Small intestine (tissue), 7 donors: ENCODE measurements at regions not wholly inside any gene's neighbourhood (a gene's known extent, or its start where the extent isn't known, plus 50 kb on each side); places are given as distances from the start of the nearest gene placed in this dataset.

Source experiments
- DNase-seq, 2 donors: peaks; one replicate each; pipeline versions ENCODE4 v3.0.0 to v3.0.0-alpha.2; 2013
- FAIRE-seq: peaks from 2 replicates; lab custom pipeline; 2012; peaks lifted over from hg19 to GRCh38; lab: Jason Lieb, UNC
- H3K27ac ChIP-seq, 3 donors: one replicate each; pipeline ENCODE4 v1.5.1; 2013; ENCODE audit warnings: low read length in 2 of 3, mild to moderate bottlenecking in 2 of 3, control low read depth in 1 of 3, inconsistent platforms in 1 of 3, low read depth in 1 of 3, moderate library complexity in 1 of 3
- H3K27me3 ChIP-seq, 3 donors: one replicate each; pipeline ENCODE4 v1.6.1; 2013; ENCODE audit warnings: low read length in 3 of 3, inconsistent platforms in 1 of 3; ENCODE audit not compliant: control insufficient read depth in 3 of 3, insufficient read depth in 3 of 3
- H3K36me3 ChIP-seq, 3 donors: one replicate each; pipeline ENCODE4 v1.6.1; 2013; ENCODE audit warnings: low read length in 3 of 3, inconsistent platforms in 1 of 3, low read depth in 1 of 3, mild to moderate bottlenecking in 1 of 3, moderate library complexity in 1 of 3; ENCODE audit not compliant: control insufficient read depth in 3 of 3, insufficient read depth in 2 of 3
- H3K4me1 ChIP-seq, 3 donors: one replicate each; pipeline ENCODE4 v1.6.1; 2013; ENCODE audit warnings: low read length in 2 of 3, inconsistent platforms in 1 of 3, low read depth in 1 of 3, mild to moderate bottlenecking in 1 of 3, moderate library complexity in 1 of 3; ENCODE audit not compliant: control insufficient read depth in 3 of 3, insufficient read depth in 2 of 3
- H3K4me3 ChIP-seq, 3 donors: one replicate each; pipeline ENCODE4 v1.5.1; 2013; ENCODE audit warnings: low read length in 3 of 3, control low read depth in 1 of 3, inconsistent platforms in 1 of 3, low read depth in 1 of 3, mild to moderate bottlenecking in 1 of 3, moderate library complexity in 1 of 3
- H3K9me3 ChIP-seq, 2 donors: one replicate each; pipeline ENCODE4 v1.6.1; 2013; ENCODE audit warnings: low read depth in 1 of 2, low read length in 1 of 2; ENCODE audit not compliant: control insufficient read depth in 2 of 2, insufficient read depth in 1 of 2
- WGBS, 3 donors: extraction: QIAGEN DNeasy Blood & Tissue Kit; methylation state at CpG; one replicate each; pipeline ENCODE4 v1.1.7; 2013; 5-methylcytosine and 5-hydroxymethylcytosine counted together
- donor health status: healthy with polysubstance abuse.
- donor health status: control.
- donor health status: control.
- donor health status: Bipolar disorder and iron deficiency.
- donor health status: healthy.

DNA sequence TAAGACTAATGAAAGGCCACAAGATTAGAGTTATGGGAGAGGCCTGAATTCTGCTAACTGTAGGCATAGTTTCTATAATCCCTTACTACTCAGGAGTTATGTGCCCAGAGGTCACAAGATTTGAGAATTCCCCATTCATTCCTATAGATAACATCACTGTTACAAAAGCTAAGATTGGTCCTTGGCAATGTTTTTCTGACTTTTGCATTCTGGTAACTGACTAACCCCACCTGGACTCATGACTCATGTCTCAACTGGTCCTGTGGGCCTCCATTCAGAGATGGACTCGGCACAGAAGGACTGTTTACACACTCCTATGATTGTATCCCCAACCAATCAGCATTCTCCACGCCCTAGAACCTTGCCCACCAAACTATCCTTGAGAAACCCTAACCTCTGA, 249.0 kb upstream of the ZP4 start:
- FAIRE-seq (no peak), DNase-seq (no peak)
- Histone ChIP-seq H3K4me1 (no peaks in the 10 kb centered on the region), H3K27ac (no peak overlapping the region), H3K36me3 (no peaks in the 10 kb centered on the region), H3K9me3 (no peaks in the 10 kb centered on the region), H3K27me3 (no peaks in the 10 kb centered on the region), H3K4me3 (no peak overlapping the region)
- 0 to 18% (median 7%) methylated on average over 2 of the region's 2 CpGs for WGBS, 3 donors

DNA sequence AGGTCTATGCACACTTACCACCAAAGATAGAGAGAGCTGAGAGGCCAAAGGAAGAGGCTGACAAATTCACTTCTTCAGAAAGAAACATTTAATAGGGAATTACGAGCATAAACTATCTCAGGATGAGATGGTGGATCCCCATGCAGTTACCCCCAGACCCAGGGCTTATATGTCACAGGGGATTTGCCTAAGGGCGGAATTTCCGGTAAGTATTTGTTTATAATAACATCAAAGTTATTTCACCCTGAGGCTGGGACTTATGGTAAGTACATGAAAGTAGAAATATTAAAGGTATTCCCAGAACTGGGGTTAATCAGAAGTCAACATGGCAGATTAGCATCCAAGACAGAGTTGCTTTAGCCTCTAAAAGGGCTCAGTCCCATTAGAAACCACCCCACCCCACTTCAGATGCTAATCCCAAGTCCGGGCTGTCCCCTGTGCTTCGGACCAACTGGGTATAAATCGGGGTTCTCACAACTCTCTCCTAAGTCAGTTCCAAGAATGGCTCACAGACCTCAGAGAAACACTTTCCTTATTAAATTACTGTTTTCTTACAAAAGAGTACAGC, 247.4 kb upstream of the ZP4 start:
- no peaks in the 10 kb centered on the region for H3K9me3 ChIP-seq
- no peak overlapping the region for H3K27ac ChIP-seq
- no peaks in the 10 kb centered on the region for H3K27me3 ChIP-seq
- no peaks in the 10 kb centered on the region for H3K36me3 ChIP-seq
- H3K4me3 ChIP-seq: no peak overlapping the region
- FAIRE-seq (no peak), DNase-seq (no peak)
- 81 to 85% (median 84%) methylated on average over 6 of the region's 6 CpGs for WGBS, 3 donors
- H3K4me1 ChIP-seq: no peaks in the 10 kb centered on the region

DNA sequence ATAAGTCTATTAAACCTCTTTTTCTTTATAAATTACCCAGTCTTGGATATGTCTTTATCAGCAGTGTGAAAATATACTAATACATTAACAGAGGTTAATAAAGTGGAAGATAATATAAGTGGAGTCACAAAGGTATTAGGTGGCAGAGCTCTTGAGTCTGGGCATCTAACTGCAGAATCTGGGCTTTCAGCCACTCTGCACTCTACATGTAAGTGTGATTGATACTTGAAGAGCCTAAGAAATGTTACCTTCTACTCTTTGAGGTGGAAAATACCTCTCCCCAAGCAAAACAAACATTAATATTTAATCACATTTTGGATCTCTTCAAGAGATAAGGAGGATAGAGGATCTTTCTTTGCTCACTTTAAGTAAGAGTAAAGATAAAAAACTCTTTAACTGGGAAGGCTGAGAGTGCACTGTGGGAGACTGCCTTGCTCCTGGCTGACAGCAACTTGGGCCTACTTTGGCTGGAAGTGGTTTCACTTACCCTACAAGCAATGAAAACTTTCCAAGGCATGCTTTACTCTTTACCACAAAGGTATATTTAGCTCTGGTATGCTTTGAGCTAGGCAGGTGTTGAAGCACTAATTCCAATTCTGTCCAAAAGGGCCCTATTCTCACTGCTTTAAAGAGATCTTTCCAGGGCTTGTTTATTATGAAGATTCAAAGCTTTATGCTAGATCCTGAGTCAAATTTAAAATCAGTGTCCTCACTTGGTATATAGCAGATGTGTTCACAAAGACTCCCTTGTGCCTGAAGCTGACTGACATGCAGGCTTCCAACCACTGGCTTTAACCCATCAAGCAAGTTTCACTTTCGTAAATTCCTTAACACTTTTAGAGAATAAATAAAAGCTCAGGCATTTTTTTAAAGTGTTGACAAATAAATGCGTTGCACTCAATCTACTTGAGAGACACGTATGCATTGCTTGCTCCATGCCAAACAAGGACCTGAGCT, 245.3 kb upstream of the ZP4 start:
- FAIRE-seq: no peak

DNA sequence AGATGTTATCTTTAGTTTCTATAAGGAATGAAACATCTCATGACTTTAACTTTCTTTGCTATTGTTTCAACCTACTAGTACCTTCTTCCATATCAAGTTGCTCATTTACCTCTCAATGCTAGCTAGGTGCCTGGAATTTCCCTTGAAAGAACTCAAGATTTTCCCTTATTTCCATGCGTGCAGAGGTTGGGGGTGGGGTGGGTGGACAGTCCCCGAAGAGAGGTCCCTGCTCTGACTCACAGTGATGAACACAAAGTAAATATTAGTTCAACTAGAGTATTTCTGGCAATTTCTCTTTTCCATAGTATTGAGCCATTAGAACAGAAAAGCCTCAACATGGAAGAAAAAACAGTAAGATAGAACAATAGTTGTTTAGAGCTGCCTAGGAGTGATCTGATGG, 239.0 kb upstream of the ZP4 start:
- Histone ChIP-seq H3K9me3 (no peaks in the 10 kb centered on the region), H3K27me3 (no peaks in the 10 kb centered on the region), H3K4me1 (no peaks in the 10 kb centered on the region), H3K4me3 (no peak overlapping the region), H3K27ac (no peak overlapping the region), H3K36me3 (no peaks in the 10 kb centered on the region)
- DNase-seq (no peak), FAIRE-seq (no peak)
- WGBS, 3 donors: 44 to 48% (median 47%) methylated on average over 2 of the region's 2 CpGs

More for the DNA sequence above, 245.3 kb upstream of the ZP4 start:
- Histone ChIP-seq H3K36me3 (no peaks in the 10 kb centered on the region), H3K27me3 (no peaks in the 10 kb centered on the region), H3K27ac (no peak overlapping the region), H3K4me1 (no peaks in the 10 kb centered on the region), H3K9me3 (no peaks in the 10 kb centered on the region), H3K4me3 (no peak overlapping the region)
- DNase-seq: no peak
- 65 to 86% (median 72%) methylated on average over 3 of the region's 3 CpGs for WGBS, 3 donors

DNA sequence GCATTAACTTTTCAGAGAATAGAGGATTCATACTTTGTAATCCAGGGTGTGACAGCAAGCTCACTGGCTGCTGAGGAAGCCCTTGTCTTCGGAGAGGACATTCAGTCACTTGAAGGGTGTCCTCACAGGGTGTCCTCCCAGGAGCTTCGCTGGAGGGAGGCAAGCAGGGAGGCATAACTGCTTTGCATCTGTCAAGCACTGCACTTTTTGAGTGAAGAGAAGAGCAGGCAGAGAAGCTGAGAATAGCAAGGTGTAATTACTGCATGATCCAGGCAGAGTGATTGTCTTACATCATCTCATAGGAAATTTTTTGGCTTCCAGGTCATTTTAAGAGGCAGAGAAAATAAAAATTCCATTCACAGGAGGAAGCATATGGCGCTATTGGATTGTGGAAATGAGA, 232.5 kb upstream of the ZP4 start:
- WGBS, 3 donors: 72 to 87% (median 76%) methylated on average over 3 of the region's 3 CpGs
- FAIRE-seq: no peak
- no peaks in the 10 kb centered on the region for H3K4me1 ChIP-seq

DNA sequence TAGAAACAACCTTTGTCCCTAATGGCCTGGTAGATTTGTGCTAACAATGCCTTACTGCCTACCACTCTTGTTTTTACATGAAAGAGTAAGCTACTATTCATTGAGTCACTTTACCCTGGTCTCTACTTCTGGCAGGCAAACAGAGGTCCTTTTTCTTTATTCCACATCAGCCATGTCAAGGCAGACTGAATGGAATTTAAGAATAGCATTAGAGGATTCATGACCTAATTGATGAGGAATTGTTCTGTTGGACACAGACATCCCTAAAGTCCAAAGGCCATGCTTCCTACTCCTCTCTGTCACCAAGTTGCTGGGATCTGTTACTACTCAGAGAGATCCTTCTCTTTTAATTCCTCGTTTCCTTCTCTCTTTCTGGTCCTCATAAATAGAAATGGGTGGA, 229.1 kb upstream of the ZP4 start:
- WGBS, 3 donors: 48 to 52% (median 49%) methylated on average over 1 of the region's 1 CpG

More for the DNA sequence above, 232.5 kb upstream of the ZP4 start:
- Histone ChIP-seq H3K4me3 (no peak overlapping the region), H3K27me3 (no peaks in the 10 kb centered on the region), H3K27ac (no peak overlapping the region), H3K36me3 (no peaks in the 10 kb centered on the region), H3K9me3 (no peaks in the 10 kb centered on the region)
- no peak for DNase-seq

DNA sequence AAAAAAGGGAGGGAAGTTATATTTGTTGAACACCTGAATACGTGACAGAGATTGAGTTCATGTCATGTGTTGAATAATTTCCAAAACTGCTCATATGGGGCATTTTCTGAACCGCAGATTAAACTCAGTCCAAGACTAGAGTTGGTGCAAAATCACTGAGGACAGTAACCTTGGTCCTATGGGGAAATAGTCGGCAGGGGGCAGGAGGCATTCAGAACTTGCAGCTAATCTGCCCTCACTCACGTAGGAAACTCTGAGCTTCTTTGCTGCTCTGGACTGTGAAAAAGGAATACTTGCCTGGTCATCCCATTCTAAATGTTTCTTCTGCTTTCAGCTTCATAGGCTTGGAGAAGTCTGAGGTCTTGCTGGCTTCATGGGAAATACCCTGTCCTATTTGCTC, 228.3 kb upstream of the ZP4 start:
- no peaks in the 10 kb centered on the region for H3K36me3 ChIP-seq
- H3K4me1 ChIP-seq: no peaks in the 10 kb centered on the region
- H3K27ac ChIP-seq: no peak overlapping the region
- FAIRE-seq (no peak), DNase-seq (no peak)
- no peaks in the 10 kb centered on the region for H3K27me3 ChIP-seq
- no peaks in the 10 kb centered on the region for H3K9me3 ChIP-seq
- WGBS, 3 donors: 40 to 59% (median 49%) methylated on average over 4 of the region's 4 CpGs
- H3K4me3 ChIP-seq: no peak overlapping the region

More for the DNA sequence above, 229.1 kb upstream of the ZP4 start:
- FAIRE-seq (no peak), DNase-seq (no peak)
- no peaks in the 10 kb centered on the region for H3K9me3 ChIP-seq
- H3K36me3 ChIP-seq: no peaks in the 10 kb centered on the region
- no peaks in the 10 kb centered on the region for H3K27me3 ChIP-seq
- H3K27ac ChIP-seq: no peak overlapping the region
- H3K4me3 ChIP-seq: no peak overlapping the region
- H3K4me1 ChIP-seq: no peaks in the 10 kb centered on the region

DNA sequence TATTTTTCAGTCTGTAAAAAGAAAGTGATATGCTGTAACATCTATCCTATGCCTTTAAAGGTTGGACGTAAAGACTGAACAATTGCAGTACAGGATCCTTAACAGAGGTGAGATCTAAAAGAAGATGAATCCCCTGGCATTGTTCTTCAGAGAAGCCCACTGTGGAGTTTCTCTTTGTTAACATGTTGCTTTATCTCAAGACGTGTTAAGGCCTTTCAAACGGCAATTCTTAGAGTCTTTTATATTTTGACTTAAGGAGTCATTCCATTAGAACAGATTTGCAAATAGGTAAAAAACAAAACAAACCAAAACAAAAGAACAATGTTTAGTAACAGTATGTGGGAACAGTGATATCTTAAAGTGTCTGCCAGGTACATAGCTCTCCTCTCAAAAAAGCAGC, 225.1 kb upstream of the ZP4 start:
- FAIRE-seq: no peak
- WGBS, 3 donors: 67 to 76% (median 70%) methylated on average over 3 of the region's 3 CpGs
- H3K9me3 ChIP-seq: no peaks in the 10 kb centered on the region
- H3K36me3 ChIP-seq: no peaks in the 10 kb centered on the region
- H3K4me3 ChIP-seq: no peak overlapping the region
- H3K27me3 ChIP-seq: no peaks in the 10 kb centered on the region
- H3K4me1 ChIP-seq: no peaks in the 10 kb centered on the region
- no peak overlapping the region for H3K27ac ChIP-seq
- DNase-seq: no peak
